ENCODE measurements at regions not wholly inside any gene's neighbourhood (a gene's known extent, or its start where the extent isn't known, plus 50 kb on each side); places are given as distances from the start of the nearest gene placed in this dataset.
"Not testable (repeated sequence)": the region's sequence is repeated elsewhere in the genome, so short reads cannot be mapped to it uniquely, and the experiment has no call there.

DNA sequence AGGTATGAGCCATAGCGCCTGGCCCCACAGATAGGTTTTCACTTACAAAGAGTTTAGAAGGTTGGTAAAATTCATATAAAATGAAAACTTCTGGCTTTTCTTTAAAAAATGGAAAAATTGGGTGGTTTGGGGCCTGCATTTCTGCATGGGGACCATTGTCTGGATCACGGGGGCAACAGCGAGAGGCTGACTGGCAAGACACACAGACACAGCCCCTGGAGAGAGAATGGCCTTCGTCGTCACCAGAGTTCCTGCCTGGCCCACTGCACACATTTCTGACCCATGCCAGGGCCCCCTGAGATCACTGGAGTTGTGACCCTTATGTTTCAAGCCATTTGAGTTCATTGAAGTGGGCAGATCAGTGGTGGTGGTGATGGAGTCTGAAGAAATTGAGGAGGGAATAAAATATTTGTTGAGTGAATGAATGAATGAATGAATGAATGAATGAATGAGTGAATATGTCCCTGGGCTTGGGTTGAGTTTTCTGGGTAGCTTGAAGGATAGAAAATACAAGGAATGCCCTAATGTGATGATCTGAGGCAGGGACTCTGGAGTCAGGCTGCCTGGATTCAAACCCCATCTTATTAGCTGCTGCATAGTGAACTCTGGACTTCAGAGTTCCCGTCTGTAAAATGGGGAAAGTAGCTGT, 173.8 kb downstream of the ZFP64 start:
- Mint-ChIP-seq H3K9me3 (no peaks in the 10 kb centered on the region), H3K27me3 (ENCODE audit: low read depth) (no peaks in the 10 kb centered on the region), H3K4me3 (ENCODE audit: low read depth) (no peak overlapping the region), H3K27ac (no peak overlapping the region), H3K36me3 (ENCODE audit: low read depth) (no peaks in the 10 kb centered on the region), H3K4me1 (ENCODE audit: low read depth) (no peaks in the 10 kb centered on the region)
- intact Hi-C loops (cut with micrococcal nuclease) = no loop called here
- no peak for DNase-seq (ENCODE audit: low spot score)

DNA sequence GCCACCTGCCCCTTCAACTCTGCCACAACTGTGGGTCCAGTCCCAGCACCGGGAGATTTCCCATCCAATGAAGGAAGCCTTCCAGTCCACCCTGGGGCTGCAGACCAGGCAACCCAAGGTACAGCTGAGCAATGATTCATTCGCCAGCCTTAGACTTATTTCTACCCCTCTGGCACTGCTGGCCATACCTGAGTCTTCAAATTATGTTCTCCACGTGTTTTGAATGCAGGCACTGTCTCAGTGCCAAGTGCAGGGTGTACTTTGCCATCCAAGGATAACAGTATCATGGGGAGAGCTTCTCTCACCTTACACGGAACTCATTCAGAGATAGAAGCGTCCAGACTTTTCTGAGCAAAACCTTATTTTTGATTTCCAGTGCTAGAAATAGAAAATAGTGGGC, 175.6 kb downstream of the ZFP64 start:
- Mint-ChIP-seq H3K4me3 (ENCODE audit: low read depth) (no peak overlapping the region), H3K9me3 (no peaks in the 10 kb centered on the region), H3K4me1 (ENCODE audit: low read depth) (no peaks in the 10 kb centered on the region), H3K36me3 (ENCODE audit: low read depth) (no peaks in the 10 kb centered on the region), H3K27me3 (ENCODE audit: low read depth) (no peaks in the 10 kb centered on the region), H3K27ac (no peak overlapping the region)
- DNase-seq (ENCODE audit: low spot score) = no peak
- intact Hi-C loops (cut with micrococcal nuclease) = no loop called here

DNA sequence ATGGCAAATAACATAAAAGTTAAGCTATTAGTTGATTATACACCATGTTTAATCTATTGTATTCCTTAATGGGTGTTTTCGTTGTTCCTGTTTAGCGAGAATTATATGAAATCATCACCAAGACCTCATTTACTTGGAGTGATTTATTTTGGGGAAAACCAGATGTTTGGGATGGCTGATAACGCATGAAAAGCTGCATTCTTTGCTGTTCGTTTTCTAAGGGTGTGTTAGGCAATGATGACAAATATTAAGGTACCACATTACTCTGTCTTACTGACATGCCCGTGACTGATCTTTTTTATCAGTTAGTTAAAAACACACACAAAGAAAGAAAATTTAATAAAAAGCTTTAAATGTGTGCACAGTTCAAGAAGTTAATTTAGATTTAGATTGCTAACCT, 176.4 kb downstream of the ZFP64 start:
- H3K9me3 Mint-ChIP-seq = peaks cover 4% of the 10 kb centered on the region
- no peak for DNase-seq (ENCODE audit: low spot score)
- intact Hi-C loops (cut with micrococcal nuclease) = no loop called here
- H3K27ac Mint-ChIP-seq = no peak overlapping the region
- H3K4me1 Mint-ChIP-seq (ENCODE audit: low read depth) = peaks cover under 1% of the 10 kb centered on the region
- no peak overlapping the region for H3K4me3 Mint-ChIP-seq (ENCODE audit: low read depth)
- H3K36me3 Mint-ChIP-seq (ENCODE audit: low read depth) = no peaks in the 10 kb centered on the region
- H3K27me3 Mint-ChIP-seq (ENCODE audit: low read depth) = no peaks in the 10 kb centered on the region

DNA sequence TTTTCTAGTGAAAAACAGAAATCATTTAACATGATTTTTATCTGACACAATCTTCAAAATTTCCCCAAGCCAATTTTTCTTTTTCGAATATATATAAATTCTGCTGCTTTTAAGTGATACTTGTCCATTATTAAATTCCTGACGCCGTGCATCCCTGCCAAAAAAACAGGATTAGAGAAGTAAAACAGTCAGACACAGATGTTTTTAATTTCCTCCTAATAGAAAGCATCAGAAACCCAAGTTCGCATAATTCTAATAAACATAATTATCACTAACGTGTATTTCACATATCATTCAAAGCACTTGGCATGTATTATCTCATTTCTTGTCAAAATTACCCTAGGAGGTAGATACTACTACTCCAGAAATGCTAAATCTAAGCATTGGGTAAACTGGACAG, 179.5 kb downstream of the ZFP64 start:
- no peak for DNase-seq (ENCODE audit: low spot score)
- intact Hi-C loops (cut with micrococcal nuclease) = no loop called here
- H3K27ac Mint-ChIP-seq = no peak overlapping the region
- no peak overlapping the region for H3K4me3 Mint-ChIP-seq (ENCODE audit: low read depth)
- H3K9me3 Mint-ChIP-seq = peaks cover 4% of the 10 kb centered on the region
- H3K36me3 Mint-ChIP-seq (ENCODE audit: low read depth) = no peaks in the 10 kb centered on the region
- no peaks in the 10 kb centered on the region for H3K27me3 Mint-ChIP-seq (ENCODE audit: low read depth)
- peaks cover 1% of the 10 kb centered on the region for H3K4me1 Mint-ChIP-seq (ENCODE audit: low read depth)

DNA sequence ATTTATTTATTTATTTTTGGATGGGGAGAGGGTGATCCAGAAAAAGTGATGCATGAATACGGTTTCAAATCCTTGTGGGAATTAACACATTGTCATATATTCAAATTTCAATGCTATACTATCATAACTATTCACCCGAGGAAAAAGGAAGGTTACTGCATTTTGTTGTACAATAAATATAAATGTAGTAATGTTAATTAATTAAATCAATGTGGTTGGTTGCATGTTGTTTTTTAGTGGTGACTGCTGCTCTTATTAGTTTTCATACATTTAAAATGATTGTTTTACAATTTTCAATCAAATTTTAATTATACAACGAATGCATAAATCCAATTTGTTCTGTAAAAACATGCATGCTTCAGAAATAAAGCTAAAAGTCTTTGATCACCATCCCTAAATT, 180.5 kb downstream of the ZFP64 start:
- no peak overlapping the region for H3K4me3 Mint-ChIP-seq (ENCODE audit: low read depth)
- H3K4me1 Mint-ChIP-seq (ENCODE audit: low read depth) = peaks cover 1% of the 10 kb centered on the region
- peaks cover 4% of the 10 kb centered on the region for H3K9me3 Mint-ChIP-seq

DNA sequence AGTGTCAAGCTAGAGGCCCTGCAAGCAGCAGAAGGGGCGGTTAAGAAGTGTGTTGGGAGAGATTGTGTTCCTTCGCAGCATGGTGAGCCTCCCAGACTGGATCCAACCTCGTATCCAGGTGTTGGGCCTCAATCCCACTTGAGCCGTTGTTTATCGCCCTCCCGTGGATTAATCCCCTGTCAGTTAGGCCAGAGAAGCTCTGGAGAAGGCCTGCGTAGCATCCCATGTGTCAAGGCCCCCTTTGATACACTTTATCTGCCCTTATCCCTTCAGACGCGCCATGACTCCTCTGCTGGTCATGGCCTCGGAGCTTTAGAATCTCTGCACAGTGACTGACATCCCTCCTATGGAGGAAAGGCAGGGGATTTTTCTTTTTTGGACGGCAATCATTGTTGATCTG, 181.0 kb downstream of the ZFP64 start:
- Mint-ChIP-seq H3K4me3 (ENCODE audit: low read depth) (no peak overlapping the region), H3K27me3 (ENCODE audit: low read depth) (peaks cover 2% of the 10 kb centered on the region), H3K9me3 (peaks cover 4% of the 10 kb centered on the region), H3K4me1 (ENCODE audit: low read depth) (peaks cover 1% of the 10 kb centered on the region), H3K36me3 (ENCODE audit: low read depth) (no peaks in the 10 kb centered on the region), H3K27ac (no peak overlapping the region)
- intact Hi-C loops (cut with micrococcal nuclease) = no loop called here
- no peak for DNase-seq (ENCODE audit: low spot score)

More for the DNA sequence above, 180.5 kb downstream of the ZFP64 start:
- H3K27ac Mint-ChIP-seq = no peak overlapping the region
- no peaks in the 10 kb centered on the region for H3K36me3 Mint-ChIP-seq (ENCODE audit: low read depth)
- peaks cover 2% of the 10 kb centered on the region for H3K27me3 Mint-ChIP-seq (ENCODE audit: low read depth)
- intact Hi-C loops (cut with micrococcal nuclease) = no loop called here
- no peak for DNase-seq (ENCODE audit: low spot score)

DNA sequence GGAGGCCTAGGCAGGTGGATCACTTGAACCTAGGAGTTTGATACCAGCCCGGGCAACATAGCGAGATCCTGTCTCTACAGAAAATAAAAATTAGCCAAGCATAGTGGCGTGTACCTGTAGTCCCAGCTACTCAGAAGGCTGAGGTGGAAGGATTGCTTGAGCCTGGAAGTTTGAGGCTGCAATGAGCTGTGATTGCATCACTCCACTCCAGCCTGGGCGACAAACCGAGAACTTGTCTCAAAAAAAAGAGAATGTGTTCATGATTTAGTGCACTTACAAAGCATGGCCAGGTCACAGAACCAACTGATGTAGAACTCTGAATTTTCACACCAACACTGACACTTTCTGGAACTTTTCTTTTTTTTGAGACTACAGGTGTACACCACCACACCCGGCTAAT, 182.7 kb downstream of the ZFP64 start:
- DNase-seq (ENCODE audit: low spot score) = no peak
- intact Hi-C loops (cut with micrococcal nuclease) = no loop called here
- Mint-ChIP-seq H3K27ac (no peak overlapping the region), H3K4me1 (ENCODE audit: low read depth) (peaks cover 1% of the 10 kb centered on the region), H3K9me3 (peaks cover 4% of the 10 kb centered on the region), H3K4me3 (ENCODE audit: low read depth) (no peak overlapping the region), H3K27me3 (ENCODE audit: low read depth) (peaks cover 2% of the 10 kb centered on the region), H3K36me3 (ENCODE audit: low read depth) (no peaks in the 10 kb centered on the region)

DNA sequence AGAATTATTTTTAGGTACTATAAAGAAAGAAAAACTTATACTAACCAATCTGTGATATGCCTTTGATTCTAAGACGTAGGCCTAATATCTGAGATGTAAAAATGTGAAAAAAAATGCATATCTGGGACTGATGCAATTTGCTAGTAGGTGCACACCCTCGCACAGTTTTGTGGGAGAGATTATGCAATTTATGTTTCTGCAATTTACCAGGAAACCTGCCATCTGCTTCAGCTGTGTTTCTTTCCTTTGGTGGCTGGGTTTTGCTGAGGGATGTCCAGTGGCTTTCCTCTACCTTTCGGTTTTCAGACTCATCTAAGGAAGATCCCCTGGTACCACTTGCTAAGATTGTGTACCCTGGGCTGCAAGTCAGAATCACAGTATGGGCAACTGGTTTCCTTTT, 186.9 kb downstream of the ZFP64 start:
- no peak overlapping the region for H3K27ac Mint-ChIP-seq
- peaks cover 12% of the 10 kb centered on the region for H3K27me3 Mint-ChIP-seq (ENCODE audit: low read depth)
- H3K4me3 Mint-ChIP-seq (ENCODE audit: low read depth) = no peak overlapping the region
- intact Hi-C loops (cut with micrococcal nuclease) = no loop called here
- no peaks in the 10 kb centered on the region for H3K9me3 Mint-ChIP-seq
- no peaks in the 10 kb centered on the region for H3K36me3 Mint-ChIP-seq (ENCODE audit: low read depth)
- no peak for DNase-seq (ENCODE audit: low spot score)
- no peaks in the 10 kb centered on the region for H3K4me1 Mint-ChIP-seq (ENCODE audit: low read depth)

DNA sequence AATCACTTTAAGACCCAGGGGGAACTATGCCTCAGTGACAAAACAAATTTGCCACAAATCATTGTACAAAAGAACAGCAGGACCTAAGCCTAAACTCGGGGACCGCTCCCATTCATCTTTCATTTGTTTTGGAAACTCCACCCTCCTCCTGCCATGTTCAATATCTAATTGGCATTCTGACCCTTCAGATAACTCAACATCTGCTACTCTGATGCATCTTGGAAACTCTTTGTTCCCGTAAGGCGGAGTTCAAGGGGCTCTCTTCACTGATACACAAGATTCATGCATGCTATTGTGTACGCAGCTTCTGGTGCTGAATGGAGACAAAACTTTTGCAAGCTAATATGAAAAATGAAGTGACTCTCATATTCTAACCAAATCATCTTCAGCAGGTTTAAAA, 187.6 kb downstream of the ZFP64 start:
- H3K4me3 Mint-ChIP-seq (ENCODE audit: low read depth) = no peak overlapping the region
- intact Hi-C loops (cut with micrococcal nuclease) = no loop called here

DNA sequence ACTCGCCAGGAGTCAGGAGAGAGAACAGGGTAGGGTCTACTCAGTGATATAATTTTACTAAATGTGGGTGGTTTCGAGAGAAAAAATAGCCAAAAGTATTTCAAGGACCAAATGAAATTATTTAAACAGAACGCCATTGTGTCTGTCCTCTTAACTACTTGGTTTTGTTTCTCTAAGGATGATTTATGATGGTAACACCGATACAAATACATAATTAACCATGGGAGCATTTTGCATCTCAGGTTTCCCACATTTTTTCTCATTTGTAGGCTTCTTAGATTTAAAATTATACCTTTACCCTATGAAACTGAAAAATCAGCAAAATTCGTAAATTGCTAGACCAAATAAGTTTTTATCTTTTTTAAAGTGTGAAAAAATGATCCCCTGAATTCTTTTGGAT, 188.2 kb downstream of the ZFP64 start:
- H3K4me3 Mint-ChIP-seq (ENCODE audit: low read depth) = no peak overlapping the region
- peaks cover 12% of the 10 kb centered on the region for H3K27me3 Mint-ChIP-seq (ENCODE audit: low read depth)
- H3K4me1 Mint-ChIP-seq (ENCODE audit: low read depth) = no peaks in the 10 kb centered on the region
- DNase-seq (ENCODE audit: low spot score) = no peak
- no peak overlapping the region for H3K27ac Mint-ChIP-seq
- intact Hi-C loops (cut with micrococcal nuclease) = no loop called here
- H3K36me3 Mint-ChIP-seq (ENCODE audit: low read depth) = no peaks in the 10 kb centered on the region
- no peaks in the 10 kb centered on the region for H3K9me3 Mint-ChIP-seq

More for the DNA sequence above, 187.6 kb downstream of the ZFP64 start:
- H3K9me3 Mint-ChIP-seq = no peaks in the 10 kb centered on the region
- no peak overlapping the region for H3K27ac Mint-ChIP-seq
- peaks cover 12% of the 10 kb centered on the region for H3K27me3 Mint-ChIP-seq (ENCODE audit: low read depth)
- H3K4me1 Mint-ChIP-seq (ENCODE audit: low read depth) = no peaks in the 10 kb centered on the region
- no peak for DNase-seq (ENCODE audit: low spot score)
- H3K36me3 Mint-ChIP-seq (ENCODE audit: low read depth) = no peaks in the 10 kb centered on the region

DNA sequence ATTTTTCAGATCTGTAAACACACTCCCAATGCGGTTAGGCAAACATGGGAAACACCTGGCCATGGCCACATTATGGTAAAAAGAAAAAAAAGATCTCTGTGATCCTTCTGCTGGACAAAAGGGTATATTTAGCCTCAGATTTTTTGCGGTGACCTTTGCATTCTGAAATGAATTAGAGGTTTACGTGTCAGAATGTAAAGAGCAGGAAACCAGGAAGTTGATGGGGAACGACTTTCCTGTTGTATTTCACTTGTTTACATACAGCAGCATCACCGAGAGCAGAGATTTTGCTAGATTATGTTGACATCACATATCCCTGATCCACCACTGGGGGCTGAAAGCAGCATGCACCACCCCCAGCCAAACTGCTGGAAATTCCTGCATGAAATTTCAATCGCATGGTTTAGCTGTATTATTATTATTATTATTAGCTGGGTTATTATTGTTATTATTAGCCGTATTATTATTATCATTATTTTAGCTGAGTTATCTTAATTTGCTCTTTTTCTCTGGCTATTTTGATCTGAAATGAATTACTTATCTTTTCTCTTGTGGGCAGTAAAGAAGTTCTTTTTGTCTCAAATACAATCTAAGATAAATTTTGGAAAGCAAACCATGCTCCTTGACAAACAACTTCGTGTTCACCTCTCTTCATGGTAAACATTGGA, 189.4 kb downstream of the ZFP64 start:
- Mint-ChIP-seq H3K27ac (no peak overlapping the region), H3K36me3 (ENCODE audit: low read depth) (no peaks in the 10 kb centered on the region), H3K4me1 (ENCODE audit: low read depth) (no peaks in the 10 kb centered on the region), H3K9me3 (no peaks in the 10 kb centered on the region), H3K27me3 (ENCODE audit: low read depth) (peaks cover 12% of the 10 kb centered on the region), H3K4me3 (ENCODE audit: low read depth) (no peak overlapping the region)
- no peak for DNase-seq (ENCODE audit: low spot score)
- intact Hi-C loops (cut with micrococcal nuclease) = no loop called here

DNA sequence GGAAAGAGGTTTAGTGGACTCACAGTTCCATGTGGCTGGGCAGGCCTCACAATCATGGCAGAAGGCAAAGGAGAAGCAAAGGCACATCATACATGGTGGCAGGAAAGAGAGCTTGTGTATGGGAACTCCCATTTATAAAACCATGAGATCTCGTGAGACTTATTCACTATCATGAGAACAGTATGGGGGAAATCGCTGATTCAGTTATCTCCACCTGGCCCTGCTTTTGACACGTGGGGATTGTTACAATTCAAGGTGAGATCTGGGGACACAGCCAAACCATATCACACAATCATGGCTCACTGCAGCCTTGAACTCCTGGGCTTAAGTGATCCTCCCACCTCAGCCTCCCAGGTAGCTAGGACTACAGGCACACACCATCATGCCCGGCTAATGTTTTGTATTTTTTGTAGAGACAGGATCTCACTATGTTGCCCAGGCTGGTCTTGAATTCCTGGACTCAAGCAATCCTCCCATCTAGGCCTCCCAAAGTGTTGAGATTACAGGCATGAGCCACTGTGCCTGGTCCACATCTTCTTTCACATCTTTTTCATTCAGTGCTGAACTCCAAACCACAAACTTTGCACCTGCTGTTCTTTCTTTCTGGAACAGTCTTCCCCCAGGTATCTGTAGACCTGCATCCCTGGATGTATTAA, 194.2 kb downstream of the ZFP64 start:
- DNase-seq (ENCODE audit: low spot score); H3K36me3 Mint-ChIP-seq (ENCODE audit: low read depth); intact Hi-C loops (cut with micrococcal nuclease); H3K4me3 Mint-ChIP-seq (ENCODE audit: low read depth); H3K4me1 Mint-ChIP-seq (ENCODE audit: low read depth); H3K27me3 Mint-ChIP-seq (ENCODE audit: low read depth); H3K9me3 Mint-ChIP-seq; H3K27ac Mint-ChIP-seq: not testable (repeated sequence)

DNA sequence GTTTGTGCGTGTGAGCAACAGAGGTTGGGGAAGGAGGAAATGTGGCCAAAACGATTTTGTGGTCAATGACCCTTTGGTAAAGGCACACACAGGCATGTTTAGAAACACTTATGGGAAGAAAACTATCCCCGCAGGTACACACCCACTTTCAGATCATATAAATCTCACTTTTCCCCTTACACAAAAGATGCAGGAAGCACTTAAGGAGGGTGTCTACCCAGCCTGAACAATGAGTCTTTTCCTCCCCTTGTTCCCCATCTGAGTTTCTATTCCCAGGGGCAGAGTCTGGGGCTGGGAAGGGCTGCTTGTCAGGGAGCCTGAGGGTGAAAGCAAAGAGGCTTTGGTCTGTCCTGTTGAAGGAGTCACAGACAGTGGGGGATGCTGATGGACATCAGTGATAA, 193.2 kb upstream of the SALL4 start:
- no peaks in the 10 kb centered on the region for H3K4me1 Mint-ChIP-seq (ENCODE audit: low read depth)
- DNase-seq (ENCODE audit: low spot score) = no peak
- H3K9me3 Mint-ChIP-seq = no peaks in the 10 kb centered on the region
- intact Hi-C loops (cut with micrococcal nuclease) = no loop called here
- peaks cover 3% of the 10 kb centered on the region for H3K27me3 Mint-ChIP-seq (ENCODE audit: low read depth)
- no peak overlapping the region for H3K27ac Mint-ChIP-seq
- H3K4me3 Mint-ChIP-seq (ENCODE audit: low read depth) = no peak overlapping the region
- H3K36me3 Mint-ChIP-seq (ENCODE audit: low read depth) = no peaks in the 10 kb centered on the region
